H1 (cell line): ENCODE measurements at regions not wholly inside any gene's neighbourhood (a gene's known extent, or its start where the extent isn't known, plus 50 kb on each side); places are given as distances from the start of the nearest gene placed in this dataset.
"Not testable (repeated sequence)": the region's sequence is repeated elsewhere in the genome, so short reads cannot be mapped to it uniquely, and the experiment has no call there.

ENCODE experiments used
- CTCF ChIA-PET: fragments of 300-600 bp; sonication (Branson Sonifier 250); formaldehyde crosslinking; loops from one replicate; lab custom pipeline; 2021; ENCODE audit not compliant: partially characterized antibody; lab: Charles Lee
- POLR2A ChIA-PET: fragments of 300-600 bp; sonication (Branson Sonifier 250); formaldehyde crosslinking; loops from one replicate; lab custom pipeline; 2021; ENCODE audit warnings: inconsistent platforms; ENCODE audit not compliant: partially characterized antibody; lab: Charles Lee
- DNase-seq, 2 experiments: peaks; one replicate each; pipeline versions ENCODE4 v3.0.0 to v3.0.0-alpha.2; 2010 to 2022; ENCODE audit warnings: low spot score in 2 of 2, low read depth in 1 of 2, mixed read lengths in 1 of 2
- FAIRE-seq: peaks from 2 replicates; lab custom pipeline; 2011; peaks lifted over from hg19 to GRCh38; lab: Jason Lieb, UNC
- H2AFZ ChIP-seq: 2 replicates; pipeline ENCODE4 v1.8.1; 2012; ENCODE audit warnings: low read length, inconsistent platforms
- H2AK5ac ChIP-seq: 2 replicates; pipeline ENCODE4 v1.6.1; 2013; ENCODE audit warnings: low read depth, low read length
- H2BK120ac ChIP-seq: replicated peaks from 2 replicates; pipeline ENCODE3; 2013; ENCODE audit warnings: low read depth, low read length, inconsistent platforms
- H2BK12ac ChIP-seq: 2 replicates; pipeline ENCODE4 v1.6.1; 2013; ENCODE audit warnings: low read depth, low read length
- H2BK15ac ChIP-seq: 2 replicates; pipeline ENCODE4 v1.6.1; 2013; ENCODE audit warnings: low read length
- H2BK20ac ChIP-seq: 2 replicates; pipeline ENCODE4 v1.6.1; 2013; ENCODE audit warnings: low read length
- H2BK5ac ChIP-seq: 2 replicates; pipeline ENCODE4 v1.6.1; 2013; ENCODE audit warnings: low read depth, low read length
- H3K14ac ChIP-seq: 2 replicates; pipeline ENCODE4 v1.6.1; 2013; ENCODE audit warnings: inconsistent platforms; ENCODE audit not compliant: insufficient read length
- H3K18ac ChIP-seq: 2 replicates; pipeline ENCODE4 v1.6.1; 2013; ENCODE audit warnings: low read length; ENCODE audit errors: extremely low read depth
- H3K23ac ChIP-seq: 2 replicates; pipeline ENCODE4 v1.6.1; 2013; ENCODE audit warnings: inconsistent platforms; ENCODE audit not compliant: insufficient read length
- H3K23me2 ChIP-seq: 2 replicates; pipeline ENCODE4 v1.6.1; 2013; ENCODE audit warnings: low read depth, low read length
- H3K27ac ChIP-seq: 2 replicates; pipeline ENCODE4 v1.6.1; 2011; ENCODE audit warnings: low read depth, low read length, inconsistent platforms
- H3K27me3 ChIP-seq, 4 experiments: replicated peaks in 1 of 4; 1 replicate in 1 of 4; 2 replicates in 3 of 4; pipeline versions ENCODE4 v1.6.1 to v1.8.1; 2011 to 2013; ENCODE audit warnings: low read length in 3 of 4, mild to moderate bottlenecking in 3 of 4, inconsistent platforms in 2 of 4, mixed read lengths in 2 of 4, moderate library complexity in 1 of 4; ENCODE audit not compliant: control insufficient read depth in 3 of 4, insufficient read depth in 3 of 4; ENCODE audit errors: extremely low read depth in 1 of 4
- H3K36me3 ChIP-seq, 4 experiments: 2 replicates each; pipeline versions ENCODE4 v1.6.1 to v1.8.1; 2011 to 2013; ENCODE audit warnings: mild to moderate bottlenecking in 4 of 4, low read length in 3 of 4, moderate library complexity in 2 of 4, control low read depth in 1 of 4, inconsistent platforms in 1 of 4; ENCODE audit not compliant: insufficient read depth in 4 of 4, control insufficient read depth in 2 of 4
- H3K4ac ChIP-seq: replicated peaks from 2 replicates; pipeline ENCODE3; 2013; ENCODE audit warnings: low read length, low read depth, mixed read lengths, inconsistent platforms; ENCODE audit not compliant: insufficient read length
- H3K4me1 ChIP-seq, 4 experiments: replicated peaks in 1 of 4; 1 replicate in 1 of 4; 2 replicates in 3 of 4; pipeline versions ENCODE4 v1.6.1 to v1.8.1; 2011 to 2013; ENCODE audit warnings: low read length in 3 of 4, inconsistent platforms in 2 of 4, mixed read lengths in 1 of 4; ENCODE audit not compliant: insufficient read depth in 4 of 4, control insufficient read depth in 3 of 4
- H3K4me2 ChIP-seq, 2 experiments: 2 replicates each; pipeline versions ENCODE4 v1.6.1 to v1.8.1; 2011 to 2013; ENCODE audit warnings: low read depth in 2 of 2, low read length in 2 of 2, control low read depth in 1 of 2, inconsistent platforms in 1 of 2, mild to moderate bottlenecking in 1 of 2; ENCODE audit not compliant: insufficient read depth in 1 of 2
- H3K4me3 ChIP-seq, 4 experiments: fragments of 200-600, 300-600 bp in 1 of 4; sonication (generic), shearing (Covaris generic), sonication (Bioruptor Twin) in 1 of 4; 2 replicates each; pipeline versions ENCODE4 v1.5.1 to v1.8.1; 2011 to 2016; ENCODE audit warnings: low read length in 4 of 4, low read depth in 3 of 4, control low read depth in 2 of 4, inconsistent platforms in 2 of 4, mild to moderate bottlenecking in 2 of 4, mixed read lengths in 1 of 4, moderate library complexity in 1 of 4; ENCODE audit not compliant: insufficient read depth in 2 of 4; ENCODE audit errors: extremely low read depth in 1 of 4
- H3K56ac ChIP-seq: replicated peaks from 2 replicates; pipeline ENCODE3; 2013; ENCODE audit warnings: low read depth, mild to moderate bottlenecking, mixed read lengths, low read length, inconsistent platforms; ENCODE audit not compliant: insufficient read length
- H3K79me1 ChIP-seq: 2 replicates; pipeline ENCODE4 v1.6.1; 2013; ENCODE audit warnings: low read depth, low read length, control low read depth
- H3K79me2 ChIP-seq, 2 experiments: 2 replicates each; pipeline versions ENCODE4 v1.6.1 to v1.8.1; 2012 to 2013; ENCODE audit warnings: low read length in 2 of 2, mild to moderate bottlenecking in 2 of 2, inconsistent platforms in 1 of 2; ENCODE audit not compliant: insufficient read depth in 2 of 2, control insufficient read depth in 1 of 2
- H3K9ac ChIP-seq, 4 experiments: replicated peaks in 1 of 4; 1 replicate in 1 of 4; 2 replicates in 3 of 4; pipeline versions ENCODE4 v1.6.1 to v1.8.1; 2011 to 2013; ENCODE audit warnings: low read depth in 3 of 4, low read length in 3 of 4, control low read depth in 2 of 4, mild to moderate bottlenecking in 2 of 4, moderate library complexity in 2 of 4, inconsistent platforms in 1 of 4; ENCODE audit errors: extremely low read depth in 1 of 4
- H3K9me3 ChIP-seq, 2 experiments: 2 replicates each; pipeline versions ENCODE4 v1.6.1 to v1.8.1; 2012 to 2013; ENCODE audit warnings: mild to moderate bottlenecking in 2 of 2, moderate library complexity in 2 of 2, control low read depth in 1 of 2, inconsistent platforms in 1 of 2, low read depth in 1 of 2, low read length in 1 of 2, mixed read lengths in 1 of 2; ENCODE audit not compliant: insufficient read depth in 2 of 2
- H4K20me1 ChIP-seq, 2 experiments: replicated peaks in 1 of 2; 2 replicates each; pipeline versions ENCODE3 to v1.8.1; 2011 to 2013; ENCODE audit warnings: inconsistent platforms in 2 of 2, low read length in 2 of 2, mild to moderate bottlenecking in 1 of 2; ENCODE audit not compliant: insufficient read depth in 2 of 2, control insufficient read depth in 1 of 2
- H4K5ac ChIP-seq: 2 replicates; pipeline ENCODE4 v1.6.1; 2013; ENCODE audit warnings: low read length, low read depth, mixed read lengths, inconsistent platforms; ENCODE audit not compliant: insufficient read length
- H4K8ac ChIP-seq: 2 replicates; pipeline ENCODE4 v1.8.0; 2013; ENCODE audit warnings: mild to moderate bottlenecking, moderate library complexity, low read length, inconsistent platforms; ENCODE audit not compliant: insufficient read depth; ENCODE audit errors: extremely low read depth
- H4K91ac ChIP-seq: replicated peaks from 2 replicates; pipeline ENCODE3; 2013; ENCODE audit warnings: low read length, mixed read lengths, inconsistent platforms; ENCODE audit not compliant: insufficient read length
- WGBS, 2 experiments: shearing (Covaris generic) in 1 of 2; methylation state at CpG; one replicate each; pipeline versions ENCODE4 v1.1.6 to v1.1.7; 2013 to 2015; ENCODE audit warnings: low lambda C conversion rate in 2 of 2, mixed read lengths in 2 of 2, inconsistent platforms in 1 of 2, low coverage in 1 of 2, missing lambda C conversion rate in 1 of 2; ENCODE audit not compliant: insufficient replicate concordance in 2 of 2, insufficient coverage in 1 of 2, insufficient read length in 1 of 2; ENCODE audit errors: extremely low coverage in 1 of 2, missing lambda C conversion rate in 1 of 2; 5-methylcytosine and 5-hydroxymethylcytosine counted together

GRCh38 chr7:156321430-156321829, 319.1 kb upstream of the RNF32 start:
- CTCF ChIA-PET, H3K79me1 ChIP-seq, H4K5ac ChIP-seq: not testable (repeated sequence)

More at GRCh38 chr7:156321430-156321829, 319.1 kb upstream of the RNF32 start:
- H2BK12ac ChIP-seq, H3K27ac ChIP-seq, H3K9ac ChIP-seq, H4K8ac ChIP-seq, H3K36me3 ChIP-seq, H3K4me1 ChIP-seq, H2BK5ac ChIP-seq, H3K27me3 ChIP-seq, DNase-seq, POLR2A ChIA-PET, H2BK120ac ChIP-seq, H2BK20ac ChIP-seq, H3K4me3 ChIP-seq, H3K23me2 ChIP-seq, H3K23ac ChIP-seq, H4K91ac ChIP-seq, H3K18ac ChIP-seq, H3K56ac ChIP-seq, H2AK5ac ChIP-seq, H2AFZ ChIP-seq, H4K20me1 ChIP-seq, FAIRE-seq, H3K4me2 ChIP-seq, H3K4ac ChIP-seq, H3K14ac ChIP-seq, H3K9me3 ChIP-seq, H3K79me2 ChIP-seq, H2BK15ac ChIP-seq: not testable (repeated sequence)
- 100% methylated on average over 1 of the region's 1 CpG; no CpG with 5 or more reads in 1 of the 2 experiments for WGBS, 2 experiments
